ENCODE measurements at regions not wholly inside any gene's neighbourhood (a gene's known extent, or its start where the extent isn't known, plus 50 kb on each side); places are given as distances from the start of the nearest gene placed in this dataset.

- TF ChIP-seq CTCF (IDR thresholded peaks at IDR 0.05 in 4 of 5, conservative IDR thresholded peaks at IDR 0.05 in 1 of 5) (no peak), POLR2A (IDR thresholded peaks at IDR 0.05) (no peak)
Measured at GRCh38 chr7:85950418-85950817, 693.3 kb upstream of the GRM3 start.
